Uterus (tissue), 3 donors: ENCODE measurements at regions not wholly inside any gene's neighbourhood (a gene's known extent, or its start where the extent isn't known, plus 50 kb on each side); places are given as distances from the start of the nearest gene placed in this dataset.

Source experiments
- DNase-seq, 2 donors: peaks; one replicate each; pipeline ENCODE4 v3.0.0-alpha.2; 2019 to 2020
- H3K27ac ChIP-seq, 2 donors: fragments of 200-600 bp; sonication (generic); 1 replicate in 1 of 2; 2 replicates in 1 of 2; pipeline ENCODE4 v1.5.1; 2016 to 2018
- H3K27me3 ChIP-seq, 2 donors: fragments of 200-600 bp; sonication (generic); one replicate each; pipeline ENCODE4 v1.5.1; 2018 to 2019; ENCODE audit warnings: control low read depth in 1 of 2
- H3K36me3 ChIP-seq, 2 donors: fragments of 200-600 bp; sonication (generic); one replicate each; pipeline ENCODE4 v1.5.1; 2019; ENCODE audit warnings: control low read depth in 1 of 2
- H3K4me1 ChIP-seq, 2 donors: fragments of 200-600 bp; sonication (generic); one replicate each; pipeline ENCODE4 v1.5.1; 2018 to 2019; ENCODE audit warnings: control low read depth in 1 of 2
- H3K4me3 ChIP-seq, 2 donors: fragments of 200-600 bp; sonication (generic); 1 replicate in 1 of 2; 2 replicates in 1 of 2; pipeline ENCODE4 v1.5.1; 2018 to 2019; ENCODE audit warnings: mild to moderate bottlenecking in 1 of 2
- H3K9me3 ChIP-seq, 2 donors: fragments of 200-600 bp; sonication (generic); one replicate each; pipeline ENCODE4 v1.5.1; 2019; ENCODE audit warnings: control low read depth in 1 of 2
- POLR2A ChIP-seq, 2 donors: fragments of 450-650 bp; IDR thresholded peaks; one replicate each; pipeline ENCODE4 v1.6.1; 2016; ENCODE audit warnings: antibody characterized with exemption in 2 of 2, mild to moderate bottlenecking in 1 of 2, moderate library complexity in 1 of 2
- intact Hi-C: fragments of 100-400 bp; cut with DNase I; formaldehyde crosslinking; loops from one replicate; pipeline ENCODE4 v1.15.1; 2023; ENCODE audit warnings: low total_unique reads
- TF ChIP-seq, protein P1 (sequence below), 4 experiments: fragments of 200-600 bp in 2 of 4; fragments of 450-650 bp in 2 of 4; sonication (generic) in 2 of 4; IDR thresholded peaks; one replicate each; pipeline ENCODE4 v1.5.1; 2016 to 2019; ENCODE audit warnings: antibody characterized with exemption in 4 of 4, mild to moderate bottlenecking in 2 of 4, moderate library complexity in 1 of 4
- donor health status: DM: yes; HTN: yes; CAD: no.

DNA sequence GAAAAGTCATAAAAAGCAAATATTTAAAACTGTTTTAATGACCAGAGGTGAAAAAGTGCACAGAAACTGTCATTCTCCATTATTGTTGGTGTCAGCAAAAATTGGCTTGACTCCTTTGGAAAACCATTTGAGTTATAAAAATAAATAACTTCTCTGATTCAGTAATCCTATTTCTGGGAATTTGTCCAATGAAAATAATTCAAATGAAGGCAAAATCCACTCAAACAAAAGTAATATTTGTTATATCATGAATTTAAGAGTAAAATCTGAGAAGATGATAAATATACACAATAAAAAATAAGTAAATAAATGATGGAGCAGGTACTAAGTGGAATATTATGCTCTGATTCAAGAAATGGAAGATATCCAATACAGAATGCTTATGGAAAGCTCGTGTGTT, 326.6 kb upstream of the KLF6 start:
- no peak overlapping the region for H3K4me3 ChIP-seq
- no peak overlapping the region for H3K27ac ChIP-seq
- H3K9me3 ChIP-seq, result peaks cover 0 to 7% of the 10 kb centered on the region in 2 donors
- no peak for DNase-seq
- no peaks in the 10 kb centered on the region for H3K36me3 ChIP-seq
- intact Hi-C loops, result no loop called here
- H3K4me1 ChIP-seq, result no peaks in the 10 kb centered on the region
- no peaks in the 10 kb centered on the region for H3K27me3 ChIP-seq
- TF ChIP-seq POLR2A (IDR thresholded peaks at IDR 0.05), result no peak
- TF ChIP-seq, protein P1, sequence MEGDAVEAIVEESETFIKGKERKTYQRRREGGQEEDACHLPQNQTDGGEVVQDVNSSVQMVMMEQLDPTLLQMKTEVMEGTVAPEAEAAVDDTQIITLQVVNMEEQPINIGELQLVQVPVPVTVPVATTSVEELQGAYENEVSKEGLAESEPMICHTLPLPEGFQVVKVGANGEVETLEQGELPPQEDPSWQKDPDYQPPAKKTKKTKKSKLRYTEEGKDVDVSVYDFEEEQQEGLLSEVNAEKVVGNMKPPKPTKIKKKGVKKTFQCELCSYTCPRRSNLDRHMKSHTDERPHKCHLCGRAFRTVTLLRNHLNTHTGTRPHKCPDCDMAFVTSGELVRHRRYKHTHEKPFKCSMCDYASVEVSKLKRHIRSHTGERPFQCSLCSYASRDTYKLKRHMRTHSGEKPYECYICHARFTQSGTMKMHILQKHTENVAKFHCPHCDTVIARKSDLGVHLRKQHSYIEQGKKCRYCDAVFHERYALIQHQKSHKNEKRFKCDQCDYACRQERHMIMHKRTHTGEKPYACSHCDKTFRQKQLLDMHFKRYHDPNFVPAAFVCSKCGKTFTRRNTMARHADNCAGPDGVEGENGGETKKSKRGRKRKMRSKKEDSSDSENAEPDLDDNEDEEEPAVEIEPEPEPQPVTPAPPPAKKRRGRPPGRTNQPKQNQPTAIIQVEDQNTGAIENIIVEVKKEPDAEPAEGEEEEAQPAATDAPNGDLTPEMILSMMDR (IDR thresholded peaks at IDR 0.05), result no peak

DNA sequence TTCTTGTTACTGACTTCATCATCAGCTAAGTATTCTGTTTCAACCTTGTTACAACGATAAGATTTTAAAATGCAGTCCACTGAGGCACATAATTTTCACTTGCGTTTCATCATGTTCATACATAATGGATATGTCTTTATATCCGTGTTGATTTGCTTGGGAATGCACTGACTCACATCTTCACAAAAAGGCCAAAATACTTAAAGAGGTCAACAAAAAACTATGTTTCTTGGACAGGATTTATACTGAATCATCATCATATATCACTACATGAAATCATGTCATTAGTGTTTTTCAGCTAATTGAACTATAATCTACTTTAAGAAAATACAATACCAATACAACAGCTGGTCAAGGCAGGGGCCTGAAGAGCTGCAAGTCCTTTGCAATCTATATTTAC, 324.5 kb upstream of the KLF6 start:
- H3K36me3 ChIP-seq, result no peaks in the 10 kb centered on the region
- no peak overlapping the region for H3K27ac ChIP-seq
- no peak overlapping the region for H3K4me3 ChIP-seq
- H3K9me3 ChIP-seq, result peaks cover 0 to 4% of the 10 kb centered on the region in 2 donors
- H3K27me3 ChIP-seq, result no peaks in the 10 kb centered on the region
- TF ChIP-seq, protein P1 (IDR thresholded peaks at IDR 0.05), result no peak
- no peak for TF ChIP-seq POLR2A (IDR thresholded peaks at IDR 0.05)
- no peak for DNase-seq
- intact Hi-C loops, result no loop called here
- no peaks in the 10 kb centered on the region for H3K4me1 ChIP-seq

DNA sequence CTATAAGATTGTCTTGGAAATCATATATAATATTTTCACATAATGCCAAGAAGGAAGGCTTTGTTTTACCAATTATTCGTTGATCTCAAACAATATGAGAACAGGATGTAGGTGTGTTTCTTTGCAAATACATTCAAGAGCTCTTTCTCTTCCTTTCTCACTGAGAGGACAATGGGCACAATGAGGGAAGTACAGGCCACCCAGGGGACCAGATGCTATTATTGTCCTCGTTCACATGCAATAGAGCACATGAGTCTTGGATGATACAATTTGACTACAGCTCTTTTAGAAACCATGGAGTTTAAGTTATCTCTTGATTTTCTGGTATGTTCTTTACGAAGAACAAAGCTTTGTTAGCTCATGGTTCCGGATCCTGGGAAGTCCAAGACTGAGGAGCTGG, 323.7 kb upstream of the KLF6 start:
- DNase-seq, result no peak
- H3K4me1 ChIP-seq, result no peaks in the 10 kb centered on the region
- H3K27me3 ChIP-seq, result no peaks in the 10 kb centered on the region
- H3K9me3 ChIP-seq, result no peaks in the 10 kb centered on the region
- intact Hi-C loops, result no loop called here
- TF ChIP-seq, protein P1 (IDR thresholded peaks at IDR 0.05), result no peak
- TF ChIP-seq POLR2A (IDR thresholded peaks at IDR 0.05), result no peak
- H3K4me3 ChIP-seq, result no peak overlapping the region
- H3K27ac ChIP-seq, result no peak overlapping the region
- no peaks in the 10 kb centered on the region for H3K36me3 ChIP-seq

DNA sequence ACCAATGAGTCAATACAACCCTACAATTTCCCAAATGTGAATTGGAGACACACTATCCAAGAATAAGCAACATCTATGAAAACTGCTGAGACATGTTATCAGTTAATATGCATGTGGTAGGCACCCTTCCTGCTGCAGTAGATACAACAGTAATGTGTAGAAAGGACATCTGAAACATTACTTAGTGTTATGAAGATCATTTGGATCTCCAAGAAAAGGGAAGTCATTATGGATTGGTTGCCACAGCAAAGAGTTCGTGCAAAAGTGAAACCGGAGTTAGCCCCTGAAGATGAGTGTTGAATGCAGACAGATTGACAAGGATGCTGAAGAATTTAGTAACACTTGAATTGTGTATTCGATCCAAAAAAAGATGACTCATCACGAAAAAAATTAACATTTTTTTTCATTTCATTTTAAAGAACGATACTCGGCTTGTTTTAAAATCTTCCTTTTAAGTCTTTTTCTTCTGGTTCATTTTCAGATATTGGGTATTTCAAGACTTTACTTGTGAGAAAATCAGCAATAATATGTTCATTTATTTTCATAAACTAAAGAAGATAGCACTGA, 322.4 kb upstream of the KLF6 start:
- no peak overlapping the region for H3K27ac ChIP-seq
- H3K36me3 ChIP-seq, result no peaks in the 10 kb centered on the region
- TF ChIP-seq, protein P1 (IDR thresholded peaks at IDR 0.05), result no peak
- TF ChIP-seq POLR2A (IDR thresholded peaks at IDR 0.05), result no peak
- intact Hi-C loops, result no loop called here
- H3K4me3 ChIP-seq, result no peak overlapping the region
- no peaks in the 10 kb centered on the region for H3K9me3 ChIP-seq
- DNase-seq, result no peak
- H3K4me1 ChIP-seq, result no peaks in the 10 kb centered on the region
- no peaks in the 10 kb centered on the region for H3K27me3 ChIP-seq

DNA sequence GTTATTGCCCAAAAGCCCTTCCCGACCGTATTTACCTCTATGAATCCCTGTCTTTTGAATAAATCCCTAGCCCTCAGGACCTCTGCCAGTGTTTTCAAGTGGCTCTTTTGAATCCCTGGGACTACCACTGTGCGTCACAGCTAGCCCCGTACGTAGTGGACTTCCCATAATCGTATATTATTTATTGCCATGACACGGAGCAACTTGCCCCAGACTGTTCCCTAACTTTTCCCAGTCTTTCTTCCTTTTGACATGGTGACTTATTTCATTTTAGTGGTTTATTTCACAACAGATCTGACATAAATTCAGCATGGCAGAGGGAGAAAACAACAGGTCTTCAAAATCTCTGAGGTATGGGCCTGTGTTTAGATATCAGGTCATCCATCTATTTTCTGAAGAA, 318.6 kb upstream of the KLF6 start:
- H3K27me3 ChIP-seq, result no peaks in the 10 kb centered on the region
- H3K4me1 ChIP-seq, result no peaks in the 10 kb centered on the region
- no peaks in the 10 kb centered on the region for H3K36me3 ChIP-seq
- no peak for TF ChIP-seq POLR2A (IDR thresholded peaks at IDR 0.05)
- TF ChIP-seq, protein P1 (IDR thresholded peaks at IDR 0.05), result no peak
- H3K9me3 ChIP-seq, result no peaks in the 10 kb centered on the region
- no peak overlapping the region for H3K4me3 ChIP-seq
- intact Hi-C loops, result no loop called here
- peak in 1 of 2 donors; percentile 69 for DNase-seq
- peak overlapping the region; percentile 40 to 55 for H3K27ac ChIP-seq
